Breast epithelium (tissue), 3 donors: ENCODE measurements at regions not wholly inside any gene's neighbourhood (a gene's known extent, or its start where the extent isn't known, plus 50 kb on each side); places are given as distances from the start of the nearest gene placed in this dataset.

Source experiments
- CTCF ChIP-seq, 3 donors: fragments of 450-650 bp; IDR thresholded peaks; one replicate each; pipeline ENCODE4 v1.5.1; 2016 to 2017; ENCODE audit warnings: antibody characterized with exemption in 3 of 3, mild to moderate bottlenecking in 3 of 3, moderate library complexity in 3 of 3
- POLR2A ChIP-seq: fragments of 450-650 bp; IDR thresholded peaks from one replicate; pipeline ENCODE4 v1.6.1; 2016; ENCODE audit warnings: antibody characterized with exemption, mild to moderate bottlenecking, moderate library complexity

DNA sequence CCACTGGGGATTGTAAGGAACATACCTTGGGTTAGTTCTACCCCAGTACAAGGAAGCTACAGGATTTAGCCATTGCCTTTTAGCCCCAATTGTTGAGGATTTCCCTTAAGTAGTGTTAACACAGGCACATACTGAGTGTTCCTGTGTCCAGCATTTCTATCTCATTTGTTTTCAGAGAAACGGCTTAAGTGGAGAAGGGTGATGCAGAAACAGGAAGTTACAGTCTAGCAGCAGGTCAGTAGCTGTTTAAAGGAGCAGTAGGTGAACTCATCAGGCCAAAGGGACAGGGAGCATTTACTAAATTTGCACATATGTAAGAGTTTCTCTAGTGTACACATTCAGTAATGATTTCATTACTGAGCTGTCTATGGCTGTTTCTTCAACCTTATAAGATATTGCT, 644.2 kb upstream of the GJE1 start:
- no peak for TF ChIP-seq CTCF (IDR thresholded peaks at IDR 0.05)
- no peak for TF ChIP-seq POLR2A
